Astrocyte (in vitro differentiated cells and primary cell): ENCODE measurements at regions not wholly inside any gene's neighbourhood (a gene's known extent, or its start where the extent isn't known, plus 50 kb on each side); places are given as distances from the start of the nearest gene placed in this dataset.

Experiments used
- CTCF ChIP-seq: IDR thresholded peaks from 2 replicates; pipeline ENCODE4 v1.5.1; 2011; ENCODE audit warnings: low read depth, mild to moderate bottlenecking, inconsistent platforms, low read length, moderate library complexity; ENCODE audit not compliant: insufficient read depth
- EZH2 ChIP-seq: IDR thresholded peaks from 2 replicates; pipeline ENCODE4 v1.6.1; 2012; ENCODE audit warnings: mild to moderate bottlenecking, low read length, inconsistent platforms; ENCODE audit not compliant: insufficient read depth

DNA sequence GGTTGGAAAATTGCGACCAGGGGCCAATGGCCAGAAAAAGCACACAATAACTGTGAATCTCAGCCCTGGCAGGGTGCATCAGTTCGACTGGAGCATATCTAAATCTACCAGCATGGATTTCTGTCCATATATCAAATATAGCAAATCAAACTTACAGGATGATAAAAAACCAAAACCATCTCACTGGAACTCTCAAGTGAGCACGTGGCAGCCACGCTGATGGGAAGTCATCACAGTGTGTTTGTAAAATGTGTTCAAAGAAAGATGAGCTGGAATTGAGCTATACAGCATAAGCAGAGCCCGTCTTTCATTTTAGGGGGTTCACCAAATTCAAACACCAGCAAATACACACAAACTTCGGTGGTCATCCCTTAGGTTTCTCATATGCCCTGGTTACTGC, 610.1 kb downstream of the AJAP1 start:
- no peak for TF ChIP-seq CTCF
- TF ChIP-seq EZH2: no peak
